ENCODE measurements at regions not wholly inside any gene's neighbourhood (a gene's known extent, or its start where the extent isn't known, plus 50 kb on each side); places are given as distances from the start of the nearest gene placed in this dataset.
A peak's percentile ranks its signal among the peaks of the same experiment; 100 is the strongest.

GRCh38 chr12:4015225-4016091 is 142.3 kb upstream of the PARP11 start (continued):
- TF ChIP-seq GABPA (IDR thresholded peaks at IDR 0.05; ENCODE audit: low read depth, low read length) (no peak), GABPA (CRISPR knock-in tag; IDR thresholded peaks at IDR 0.05; ENCODE audit: low read depth) (0 out of 2 replicates have a peak, but pooled peaks have one; percentile 16), MXI1 (IDR thresholded peaks at IDR 0.05; ENCODE audit: borderline replicate concordance, low read depth, low read length) (peak; percentile 65; the same call in 1 of the 3 replicates), DNMT1 (CRISPR knock-in tag; IDR thresholded peaks at IDR 0.05) (no peak), ZBTB21 (CRISPR knock-in tag; IDR thresholded peaks at IDR 0.05) (no peak), ZNF616 (CRISPR knock-in tag; IDR thresholded peaks at IDR 0.05; ENCODE audit: low read depth) (no peak), SMYD3 (CRISPR knock-in tag; IDR thresholded peaks at IDR 0.05) (no peak; the same call in 1 of the 2 replicates), RXRA (CRISPR knock-in tag; IDR thresholded peaks at IDR 0.05) (peak; percentile 100), ZSCAN20 (CRISPR knock-in tag; IDR thresholded peaks at IDR 0.05; ENCODE audit: borderline replicate concordance) (0 out of 2 replicates have a peak, but pooled peaks have one; percentile 35), ZNF460 (CRISPR knock-in tag; IDR thresholded peaks at IDR 0.05; ENCODE audit: borderline replicate concordance) (peak; percentile 61; the same call in 1 of the 2 replicates), STAG1 (CRISPR knock-in tag; IDR thresholded peaks at IDR 0.05) (peak; percentile 40), ZNF446 (CRISPR knock-in tag; IDR thresholded peaks at IDR 0.05) (no peak), RBFOX2 (IDR thresholded peaks at IDR 0.05; ENCODE audit: low read depth, low read length) (no peak), GRHL1 (CRISPR knock-in tag; conservative IDR thresholded peaks at IDR 0.05) (no peak), ZKSCAN8 (CRISPR knock-in tag; IDR thresholded peaks at IDR 0.05; ENCODE audit: borderline replicate concordance) (0 out of 2 replicates have a peak, but pooled peaks have one; percentile 42), FOXA1 (IDR thresholded peaks at IDR 0.05) (no peak), FOXA1 (CRISPR knock-in tag; IDR thresholded peaks at IDR 0.05) (peak; percentile 74), DNMT3B (CRISPR knock-in tag; conservative IDR thresholded peaks at IDR 0.05) (no peak; the same call in 1 of the 2 replicates), THAP8 (CRISPR knock-in tag; IDR thresholded peaks at IDR 0.05; ENCODE audit: borderline replicate concordance) (no peak), KDM2A (CRISPR knock-in tag; IDR thresholded peaks at IDR 0.05; ENCODE audit: borderline replicate concordance, low read depth) (no peak; the same call in 1 of the 2 replicates), NRL (CRISPR knock-in tag; IDR thresholded peaks at IDR 0.05; ENCODE audit: borderline replicate concordance) (peak; percentile 39; the same call in 1 of the 2 replicates), FOXM1 (CRISPR knock-in tag; IDR thresholded peaks at IDR 0.05) (no peak), FUBP1 (CRISPR knock-in tag; IDR thresholded peaks at IDR 0.05; ENCODE audit: borderline replicate concordance) (no peak), RELA (CRISPR knock-in tag; IDR thresholded peaks at IDR 0.05) (no peak)
